ENCODE measurements at regions not wholly inside any gene's neighbourhood (a gene's known extent, or its start where the extent isn't known, plus 50 kb on each side); places are given as distances from the start of the nearest gene placed in this dataset.

DNA sequence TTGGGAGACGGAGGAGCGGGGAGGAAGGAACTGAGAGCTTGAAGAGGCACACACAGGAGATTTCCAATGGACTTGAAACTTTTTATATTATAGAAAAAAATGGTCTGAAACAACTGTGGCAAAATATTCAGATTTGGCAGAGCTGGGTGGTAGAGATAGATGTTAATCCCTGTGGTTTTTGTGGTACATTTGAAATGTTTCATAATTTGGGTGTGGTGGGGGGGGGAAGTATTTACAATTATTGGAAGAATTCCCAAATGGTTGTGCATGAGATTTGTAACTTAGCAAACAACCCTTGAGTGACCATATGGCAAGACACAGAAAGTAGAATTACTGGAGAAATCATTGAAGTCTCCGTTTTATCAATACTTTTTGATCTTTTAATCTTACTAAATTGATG, 588.8 kb upstream of the PSMD7 start (continued):
- TF ChIP-seq, protein P1, sequence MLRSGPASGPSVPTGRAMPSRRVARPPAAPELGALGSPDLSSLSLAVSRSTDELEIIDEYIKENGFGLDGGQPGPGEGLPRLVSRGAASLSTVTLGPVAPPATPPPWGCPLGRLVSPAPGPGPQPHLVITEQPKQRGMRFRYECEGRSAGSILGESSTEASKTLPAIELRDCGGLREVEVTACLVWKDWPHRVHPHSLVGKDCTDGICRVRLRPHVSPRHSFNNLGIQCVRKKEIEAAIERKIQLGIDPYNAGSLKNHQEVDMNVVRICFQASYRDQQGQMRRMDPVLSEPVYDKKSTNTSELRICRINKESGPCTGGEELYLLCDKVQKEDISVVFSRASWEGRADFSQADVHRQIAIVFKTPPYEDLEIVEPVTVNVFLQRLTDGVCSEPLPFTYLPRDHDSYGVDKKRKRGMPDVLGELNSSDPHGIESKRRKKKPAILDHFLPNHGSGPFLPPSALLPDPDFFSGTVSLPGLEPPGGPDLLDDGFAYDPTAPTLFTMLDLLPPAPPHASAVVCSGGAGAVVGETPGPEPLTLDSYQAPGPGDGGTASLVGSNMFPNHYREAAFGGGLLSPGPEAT (IDR thresholded peaks at IDR 0.05; ENCODE audit: low read depth), result no peak

DNA sequence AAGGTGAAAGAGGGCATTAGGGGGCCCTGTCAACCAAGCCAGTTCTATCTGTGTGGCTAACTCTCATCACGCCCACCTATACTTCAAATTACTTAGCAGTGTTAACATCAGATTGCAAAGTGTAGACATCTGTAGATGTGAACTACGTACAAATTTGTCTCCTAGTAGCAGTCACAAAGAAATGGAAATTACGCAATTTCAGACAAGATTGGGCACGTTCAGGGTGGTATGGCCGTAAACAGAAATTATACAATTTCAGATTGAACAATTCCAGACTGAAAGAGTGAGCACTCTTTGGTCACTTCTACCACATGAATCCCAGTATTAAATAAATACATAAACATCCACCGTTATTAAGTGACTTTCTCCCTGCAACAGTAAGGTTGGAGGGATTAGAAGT, 592.7 kb upstream of the PSMD7 start:
- no peaks in the 10 kb centered on the region for H3K9me3 ChIP-seq (replicated peaks; ENCODE audit: control insufficient read depth, insufficient read depth, low read length)
- no peak for ATAC-seq
- no peaks in the 10 kb centered on the region for H3K4me1 ChIP-seq (ENCODE audit: control insufficient read depth, insufficient read depth, low read length)
- no peaks in the 10 kb centered on the region for H4K20me1 ChIP-seq (ENCODE audit: control insufficient read depth, insufficient read depth)
- no peaks in the 10 kb centered on the region for H3K79me2 ChIP-seq (ENCODE audit: control insufficient read depth, insufficient read depth, low read length)
- no peak for DNase-seq (ENCODE audit: low read depth, low spot score)
- POLR2A ChIA-PET, result no interaction called here
- WGBS (ENCODE audit: insufficient coverage, insufficient replicate concordance, low lambda C conversion rate, missing lambda C conversion rate), result 36% methylated on average over 6 of the region's 6 CpGs
- H3K27me3 ChIP-seq (replicated peaks in 1 of 2; ENCODE audit: control insufficient read depth in 2 of 2, insufficient read depth in 2 of 2, low read length in 1 of 2), result no peaks in the 10 kb centered on the region
- H3K4me2 ChIP-seq (ENCODE audit: control insufficient read depth, insufficient read depth), result no peak overlapping the region
- no TSS peak for BruUV-seq (replicated peaks)
- no peak overlapping the region for H3K4me3 ChIP-seq
- CTCF ChIA-PET, result no interaction called here
- no peak for FAIRE-seq
- H2AFZ ChIP-seq (ENCODE audit: control insufficient read depth, low read depth, low read length), result no peak overlapping the region
- no peak overlapping the region for H3K9ac ChIP-seq (ENCODE audit: control insufficient read depth, insufficient read depth, low read length)
- H3K27ac ChIP-seq (ENCODE audit: control insufficient read depth, insufficient read depth), result no peak overlapping the region
- no peaks in the 10 kb centered on the region for H3K36me3 ChIP-seq (ENCODE audit: control insufficient read depth in 2 of 2, insufficient read depth in 2 of 2, low read length in 1 of 2)
- intact Hi-C loops (cut with micrococcal nuclease; ENCODE audit: unreplicated experiment) (no loop called here), in situ Hi-C loops (cut with MboI) (no loop called here)
- SMC1A ChIA-PET (ENCODE audit: uncharacterized antibody, unreplicated experiment), result no interaction called here
- RAD21 ChIA-PET (ENCODE audit: unreplicated experiment), result no interaction called here
- TF ChIP-seq, protein P2, sequence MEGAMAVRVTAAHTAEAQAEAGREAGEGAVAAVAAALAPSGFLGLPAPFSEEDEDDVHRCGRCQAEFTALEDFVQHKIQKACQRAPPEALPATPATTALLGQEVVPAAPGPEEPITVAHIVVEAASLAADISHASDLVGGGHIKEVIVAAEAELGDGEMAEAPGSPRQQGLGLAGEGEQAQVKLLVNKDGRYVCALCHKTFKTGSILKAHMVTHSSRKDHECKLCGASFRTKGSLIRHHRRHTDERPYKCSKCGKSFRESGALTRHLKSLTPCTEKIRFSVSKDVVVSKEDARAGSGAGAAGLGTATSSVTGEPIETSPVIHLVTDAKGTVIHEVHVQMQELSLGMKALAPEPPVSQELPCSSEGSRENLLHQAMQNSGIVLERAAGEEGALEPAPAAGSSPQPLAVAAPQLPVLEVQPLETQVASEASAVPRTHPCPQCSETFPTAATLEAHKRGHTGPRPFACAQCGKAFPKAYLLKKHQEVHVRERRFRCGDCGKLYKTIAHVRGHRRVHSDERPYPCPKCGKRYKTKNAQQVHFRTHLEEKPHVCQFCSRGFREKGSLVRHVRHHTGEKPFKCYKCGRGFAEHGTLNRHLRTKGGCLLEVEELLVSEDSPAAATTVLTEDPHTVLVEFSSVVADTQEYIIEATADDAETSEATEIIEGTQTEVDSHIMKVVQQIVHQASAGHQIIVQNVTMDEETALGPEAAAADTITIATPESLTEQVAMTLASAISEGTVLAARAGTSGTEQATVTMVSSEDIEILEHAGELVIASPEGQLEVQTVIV (IDR thresholded peaks at IDR 0.05; ENCODE audit: borderline replicate concordance, partially characterized antibody), result no peak
- TF ChIP-seq KDM1A (IDR thresholded peaks at IDR 0.05; ENCODE audit: borderline replicate concordance) (no peak), NR2C2 (IDR thresholded peaks at IDR 0.05; ENCODE audit: borderline replicate concordance, control insufficient read depth, insufficient read length, low read depth) (no peak), CBX5 (IDR thresholded peaks at IDR 0.05; ENCODE audit: low read depth) (no peak), ZBED1 (IDR thresholded peaks at IDR 0.05; ENCODE audit: borderline replicate concordance) (no peak), EGR1 (IDR thresholded peaks at IDR 0.05; ENCODE audit: borderline replicate concordance in 1 of 2, low read depth in 2 of 2, low read length in 2 of 2) (no peak)
- TF ChIP-seq, protein P3, sequence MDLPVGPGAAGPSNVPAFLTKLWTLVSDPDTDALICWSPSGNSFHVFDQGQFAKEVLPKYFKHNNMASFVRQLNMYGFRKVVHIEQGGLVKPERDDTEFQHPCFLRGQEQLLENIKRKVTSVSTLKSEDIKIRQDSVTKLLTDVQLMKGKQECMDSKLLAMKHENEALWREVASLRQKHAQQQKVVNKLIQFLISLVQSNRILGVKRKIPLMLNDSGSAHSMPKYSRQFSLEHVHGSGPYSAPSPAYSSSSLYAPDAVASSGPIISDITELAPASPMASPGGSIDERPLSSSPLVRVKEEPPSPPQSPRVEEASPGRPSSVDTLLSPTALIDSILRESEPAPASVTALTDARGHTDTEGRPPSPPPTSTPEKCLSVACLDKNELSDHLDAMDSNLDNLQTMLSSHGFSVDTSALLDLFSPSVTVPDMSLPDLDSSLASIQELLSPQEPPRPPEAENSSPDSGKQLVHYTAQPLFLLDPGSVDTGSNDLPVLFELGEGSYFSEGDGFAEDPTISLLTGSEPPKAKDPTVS (IDR thresholded peaks at IDR 0.05; ENCODE audit: low read depth, low read length), result no peak
- TF ChIP-seq, protein P4, sequence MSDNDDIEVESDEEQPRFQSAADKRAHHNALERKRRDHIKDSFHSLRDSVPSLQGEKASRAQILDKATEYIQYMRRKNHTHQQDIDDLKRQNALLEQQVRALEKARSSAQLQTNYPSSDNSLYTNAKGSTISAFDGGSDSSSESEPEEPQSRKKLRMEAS (IDR thresholded peaks at IDR 0.05; ENCODE audit: low read depth, low read length), result no peak
- TF ChIP-seq, protein P5, sequence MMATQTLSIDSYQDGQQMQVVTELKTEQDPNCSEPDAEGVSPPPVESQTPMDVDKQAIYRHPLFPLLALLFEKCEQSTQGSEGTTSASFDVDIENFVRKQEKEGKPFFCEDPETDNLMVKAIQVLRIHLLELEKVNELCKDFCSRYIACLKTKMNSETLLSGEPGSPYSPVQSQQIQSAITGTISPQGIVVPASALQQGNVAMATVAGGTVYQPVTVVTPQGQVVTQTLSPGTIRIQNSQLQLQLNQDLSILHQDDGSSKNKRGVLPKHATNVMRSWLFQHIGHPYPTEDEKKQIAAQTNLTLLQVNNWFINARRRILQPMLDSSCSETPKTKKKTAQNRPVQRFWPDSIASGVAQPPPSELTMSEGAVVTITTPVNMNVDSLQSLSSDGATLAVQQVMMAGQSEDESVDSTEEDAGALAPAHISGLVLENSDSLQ (IDR thresholded peaks at IDR 0.05), result no peak
- TF ChIP-seq, protein P6, sequence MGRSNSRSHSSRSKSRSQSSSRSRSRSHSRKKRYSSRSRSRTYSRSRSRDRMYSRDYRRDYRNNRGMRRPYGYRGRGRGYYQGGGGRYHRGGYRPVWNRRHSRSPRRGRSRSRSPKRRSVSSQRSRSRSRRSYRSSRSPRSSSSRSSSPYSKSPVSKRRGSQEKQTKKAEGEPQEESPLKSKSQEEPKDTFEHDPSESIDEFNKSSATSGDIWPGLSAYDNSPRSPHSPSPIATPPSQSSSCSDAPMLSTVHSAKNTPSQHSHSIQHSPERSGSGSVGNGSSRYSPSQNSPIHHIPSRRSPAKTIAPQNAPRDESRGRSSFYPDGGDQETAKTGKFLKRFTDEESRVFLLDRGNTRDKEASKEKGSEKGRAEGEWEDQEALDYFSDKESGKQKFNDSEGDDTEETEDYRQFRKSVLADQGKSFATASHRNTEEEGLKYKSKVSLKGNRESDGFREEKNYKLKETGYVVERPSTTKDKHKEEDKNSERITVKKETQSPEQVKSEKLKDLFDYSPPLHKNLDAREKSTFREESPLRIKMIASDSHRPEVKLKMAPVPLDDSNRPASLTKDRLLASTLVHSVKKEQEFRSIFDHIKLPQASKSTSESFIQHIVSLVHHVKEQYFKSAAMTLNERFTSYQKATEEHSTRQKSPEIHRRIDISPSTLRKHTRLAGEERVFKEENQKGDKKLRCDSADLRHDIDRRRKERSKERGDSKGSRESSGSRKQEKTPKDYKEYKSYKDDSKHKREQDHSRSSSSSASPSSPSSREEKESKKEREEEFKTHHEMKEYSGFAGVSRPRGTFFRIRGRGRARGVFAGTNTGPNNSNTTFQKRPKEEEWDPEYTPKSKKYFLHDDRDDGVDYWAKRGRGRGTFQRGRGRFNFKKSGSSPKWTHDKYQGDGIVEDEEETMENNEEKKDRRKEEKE (IDR thresholded peaks at IDR 0.05), result no peak
